Cardiac fibroblast (primary cell): ENCODE measurements at regions not wholly inside any gene's neighbourhood (a gene's known extent, or its start where the extent isn't known, plus 50 kb on each side); places are given as distances from the start of the nearest gene placed in this dataset.

Experiments used
- DNase-seq, 2 donors: peaks; one replicate each; pipeline versions ENCODE4 v3.0.0 to v3.0.0-alpha.2; 2010; ENCODE audit warnings: low read depth in 2 of 2
- H3K4me3 ChIP-seq, 2 donors: replicated peaks in 1 of 2; 1 replicate in 1 of 2; 2 replicates in 1 of 2; pipeline ENCODE4 v1.5.1; 2011; ENCODE audit warnings: low read depth in 2 of 2, low read length in 2 of 2, mild to moderate bottlenecking in 2 of 2, moderate library complexity in 1 of 2
- TF ChIP-seq, protein P1 (sequence below): IDR thresholded peaks from one replicate; pipeline ENCODE4 v1.5.1; 2011; ENCODE audit warnings: low read depth, mild to moderate bottlenecking, low read length, inconsistent platforms

- no peak overlapping the region for H3K4me3 ChIP-seq
- TF ChIP-seq, protein P1, sequence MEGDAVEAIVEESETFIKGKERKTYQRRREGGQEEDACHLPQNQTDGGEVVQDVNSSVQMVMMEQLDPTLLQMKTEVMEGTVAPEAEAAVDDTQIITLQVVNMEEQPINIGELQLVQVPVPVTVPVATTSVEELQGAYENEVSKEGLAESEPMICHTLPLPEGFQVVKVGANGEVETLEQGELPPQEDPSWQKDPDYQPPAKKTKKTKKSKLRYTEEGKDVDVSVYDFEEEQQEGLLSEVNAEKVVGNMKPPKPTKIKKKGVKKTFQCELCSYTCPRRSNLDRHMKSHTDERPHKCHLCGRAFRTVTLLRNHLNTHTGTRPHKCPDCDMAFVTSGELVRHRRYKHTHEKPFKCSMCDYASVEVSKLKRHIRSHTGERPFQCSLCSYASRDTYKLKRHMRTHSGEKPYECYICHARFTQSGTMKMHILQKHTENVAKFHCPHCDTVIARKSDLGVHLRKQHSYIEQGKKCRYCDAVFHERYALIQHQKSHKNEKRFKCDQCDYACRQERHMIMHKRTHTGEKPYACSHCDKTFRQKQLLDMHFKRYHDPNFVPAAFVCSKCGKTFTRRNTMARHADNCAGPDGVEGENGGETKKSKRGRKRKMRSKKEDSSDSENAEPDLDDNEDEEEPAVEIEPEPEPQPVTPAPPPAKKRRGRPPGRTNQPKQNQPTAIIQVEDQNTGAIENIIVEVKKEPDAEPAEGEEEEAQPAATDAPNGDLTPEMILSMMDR = no peak
- DNase-seq = no peak
Measured at GRCh38 chr1:5458248-5458647, 534.0 kb downstream of the NPHP4 start.

DNA sequence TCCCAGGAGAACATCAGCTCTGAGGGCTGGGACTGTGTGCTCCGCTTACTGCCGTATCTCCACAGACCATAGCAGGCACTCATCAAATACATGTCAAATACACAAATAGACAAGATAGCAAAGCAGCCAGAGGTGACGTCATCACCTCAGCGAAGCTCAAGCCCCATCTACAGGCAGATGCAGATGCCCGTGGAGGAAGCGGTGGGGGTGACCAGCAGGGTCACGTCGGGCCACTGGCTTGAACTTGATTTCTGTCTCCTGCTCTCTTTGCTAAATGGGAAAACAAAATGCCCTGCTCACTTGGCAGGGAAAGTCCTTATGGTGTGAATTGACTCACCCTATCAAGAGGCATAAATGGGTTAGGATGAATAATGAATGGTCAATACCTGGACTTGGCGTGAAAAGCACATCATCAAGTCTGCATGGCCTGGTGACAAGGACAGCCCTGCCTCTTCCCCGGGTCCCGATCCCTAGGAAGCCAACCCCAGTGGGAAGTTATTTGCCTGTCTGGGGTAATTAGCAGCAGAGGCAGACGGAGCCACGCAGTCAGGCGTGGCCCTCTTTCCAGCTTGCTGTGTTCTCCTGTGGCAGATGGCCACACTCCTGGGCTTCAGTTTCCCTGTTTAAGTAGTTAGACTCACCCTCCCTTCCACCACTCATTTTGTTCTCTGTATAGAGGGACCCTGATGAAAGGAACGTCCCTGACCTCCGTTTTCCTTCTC, 536.0 kb downstream of the NPHP4 start:
- TF ChIP-seq, protein P1 = no peak
- DNase-seq = no peak
- H3K4me3 ChIP-seq = no peak overlapping the region

DNA sequence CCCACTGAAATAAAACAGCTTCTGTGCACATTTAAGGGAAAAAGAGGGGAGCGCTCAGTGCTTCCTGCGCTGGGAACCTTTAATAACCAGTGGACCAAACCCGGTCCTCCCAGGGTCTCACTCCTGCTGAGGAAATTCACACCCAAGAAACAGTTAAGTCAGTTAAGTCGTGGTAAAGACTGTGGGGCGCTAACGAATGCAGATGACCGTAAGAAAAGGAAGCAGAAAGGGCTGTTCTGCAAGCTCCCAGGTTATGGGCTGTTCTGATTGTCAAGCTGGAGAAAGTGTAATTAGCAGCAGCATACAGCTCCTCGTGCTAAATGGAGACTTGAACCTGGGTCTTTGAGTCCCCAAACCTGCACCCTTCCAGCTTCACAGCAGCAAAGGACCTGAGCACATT, 536.6 kb downstream of the NPHP4 start:
- TF ChIP-seq, protein P1 = no peak
- DNase-seq = no peak
- H3K4me3 ChIP-seq = no peak overlapping the region

DNA sequence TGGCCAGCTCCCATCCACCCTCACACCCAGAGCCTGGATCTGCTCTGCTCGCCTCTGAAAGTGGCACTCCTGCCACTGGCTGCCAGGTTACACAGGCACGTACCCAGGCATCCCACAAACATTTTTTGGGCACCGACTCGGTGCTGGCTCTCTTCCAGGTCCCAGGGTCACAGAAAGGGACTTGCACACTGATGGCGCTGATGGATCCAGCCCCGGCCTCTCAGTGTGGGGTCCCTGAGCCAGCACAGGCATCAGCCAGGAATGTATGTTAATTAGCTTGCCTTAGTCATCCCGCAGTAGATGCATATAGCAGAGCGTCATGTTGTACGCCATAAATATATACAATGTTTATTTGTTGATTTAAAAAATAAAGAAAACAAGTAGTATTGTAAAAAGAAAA, 537.2 kb downstream of the NPHP4 start:
- no peak for DNase-seq
- H3K4me3 ChIP-seq = no peak overlapping the region
- TF ChIP-seq, protein P1 = no peak

- H3K4me3 ChIP-seq = no peak overlapping the region
- no peak for DNase-seq
- TF ChIP-seq, protein P1 = no peak
Measured at GRCh38 chr1:5453347-5453746, 538.9 kb downstream of the NPHP4 start.

DNA sequence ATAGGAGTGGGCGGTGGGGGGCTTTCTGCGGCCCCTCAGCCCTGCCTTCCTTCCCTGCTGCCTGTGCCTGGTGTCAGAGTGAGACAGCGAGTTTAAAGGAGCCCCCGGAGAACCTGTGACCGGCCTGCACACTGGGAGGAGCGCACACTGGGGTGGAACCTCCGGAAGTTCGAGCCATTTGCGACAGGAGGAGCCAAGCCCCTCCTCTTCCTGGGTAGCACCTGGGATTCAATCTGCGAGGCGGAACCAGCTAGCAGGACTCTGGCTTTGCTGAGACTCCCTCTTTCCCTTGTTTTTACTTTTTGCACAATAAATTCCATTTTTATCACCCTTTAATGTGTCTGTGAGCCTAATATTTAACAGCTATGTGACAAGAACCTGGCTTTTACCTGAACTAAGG, 540.6 kb downstream of the NPHP4 start:
- no peak for DNase-seq
- H3K4me3 ChIP-seq = no peak overlapping the region
- TF ChIP-seq, protein P1 = no peak

- no peak for DNase-seq
- no peak overlapping the region for H3K4me3 ChIP-seq
- TF ChIP-seq, protein P1 = no peak
Measured at GRCh38 chr1:5448486-5448885, 543.7 kb downstream of the NPHP4 start.
